ENCODE measurements at regions not wholly inside any gene's neighbourhood (a gene's known extent, or its start where the extent isn't known, plus 50 kb on each side); places are given as distances from the start of the nearest gene placed in this dataset.

DNA sequence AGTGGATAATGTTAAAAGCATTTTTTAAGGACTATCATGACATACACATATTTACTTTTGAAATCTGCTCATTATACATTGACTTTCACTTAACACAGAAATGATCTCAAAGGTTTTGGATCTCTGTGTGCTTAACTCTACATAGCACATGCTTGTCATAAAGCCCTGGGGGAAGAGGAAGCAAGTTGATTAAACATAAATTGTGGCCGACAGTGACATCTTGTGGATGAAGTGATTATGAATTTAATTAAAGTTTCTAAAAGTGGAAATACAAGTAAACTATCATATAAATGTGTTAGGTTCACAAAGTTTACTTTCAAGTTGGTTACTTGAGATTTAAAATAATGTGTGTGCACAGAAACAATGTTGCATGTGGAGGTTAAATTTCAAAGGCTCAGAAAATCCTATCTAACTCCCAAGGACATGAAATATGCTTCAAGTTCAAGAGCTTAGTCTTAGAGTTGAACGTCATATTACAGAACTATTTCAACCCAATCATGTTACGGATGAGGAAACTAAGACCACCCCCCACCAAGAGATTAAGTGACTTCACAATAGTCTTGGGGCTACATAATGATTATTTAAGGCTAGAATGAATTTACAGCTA, 1247.8 kb downstream of the GATA3 start:
- H3K27me3 ChIP-seq: no peaks in the 10 kb centered on the region
- DNase-seq: peak; percentile 33
- peak; percentile 38 for TF ChIP-seq CTCF (IDR thresholded peaks at IDR 0.05; ENCODE audit: low read depth, low read length)
- no peaks in the 10 kb centered on the region for H3K36me3 ChIP-seq
- H3K4me3 ChIP-seq (ENCODE audit: low read depth, low read length): no peak overlapping the region
- no peaks in the 10 kb centered on the region for H3K9me3 ChIP-seq
- peaks cover 13% of the 10 kb centered on the region; the same call in 1 of the 2 replicates for H3K4me1 ChIP-seq

GRCh38 chr10:9305018-9305655, 1250.6 kb downstream of the GATA3 start:
- no peaks in the 10 kb centered on the region for H3K9me3 ChIP-seq
- H3K4me3 ChIP-seq (ENCODE audit: low read depth, low read length): no peak overlapping the region
- H3K27me3 ChIP-seq: no peaks in the 10 kb centered on the region
- no peaks in the 10 kb centered on the region for H3K36me3 ChIP-seq
- H3K4me1 ChIP-seq: peaks cover 7% of the 10 kb centered on the region; the same call in 1 of the 2 replicates
- no peak for DNase-seq
- peak; percentile 49 for TF ChIP-seq CTCF (IDR thresholded peaks at IDR 0.05; ENCODE audit: low read depth, low read length)

DNA sequence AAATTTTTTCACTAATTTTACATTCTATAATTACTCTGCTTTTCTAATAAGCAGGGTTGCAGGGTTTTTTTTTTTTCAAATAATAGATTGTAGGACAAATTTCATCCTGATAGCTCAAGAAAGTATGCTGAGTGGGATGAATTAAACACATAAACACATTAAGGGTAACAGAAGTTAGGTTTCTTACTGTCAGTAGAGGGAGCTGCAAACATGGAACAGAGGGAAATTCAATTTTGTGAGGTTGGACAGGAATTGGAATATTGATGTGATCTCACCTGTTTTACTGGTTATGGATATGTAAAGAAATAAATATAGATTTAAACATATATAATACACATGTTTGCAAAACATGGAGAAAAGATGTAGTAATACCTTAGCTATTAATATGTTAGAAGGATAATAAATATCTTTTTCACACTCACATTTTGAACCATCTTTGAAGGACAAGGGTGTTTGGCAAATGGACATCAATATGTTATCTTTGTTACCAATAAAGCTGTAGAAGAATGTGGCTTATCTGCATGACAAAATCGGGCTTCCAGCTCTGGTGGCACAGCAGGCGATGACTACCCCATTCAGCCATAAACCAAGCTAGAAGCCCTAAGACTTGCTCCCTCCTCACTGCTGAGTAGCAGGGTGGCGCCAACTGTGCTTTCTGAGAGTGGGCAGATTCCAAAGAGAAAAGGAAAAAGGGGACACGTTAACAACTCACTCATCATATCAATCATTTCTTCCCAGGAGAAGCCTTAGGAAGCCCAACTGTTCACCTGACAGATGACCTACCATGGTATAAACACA, 1257.4 kb downstream of the GATA3 start:
- DNase-seq: no peak
- H3K4me3 ChIP-seq (ENCODE audit: low read depth, low read length): no peak overlapping the region
- no peaks in the 10 kb centered on the region for H3K4me1 ChIP-seq
- no peaks in the 10 kb centered on the region for H3K9me3 ChIP-seq
- H3K36me3 ChIP-seq: no peaks in the 10 kb centered on the region
- peak; percentile 39 for TF ChIP-seq CTCF (IDR thresholded peaks at IDR 0.05; ENCODE audit: low read depth, low read length)
- no peaks in the 10 kb centered on the region for H3K27me3 ChIP-seq

GRCh38 chr10:9315292-9315691, 1260.8 kb downstream of the GATA3 start:
- no peaks in the 10 kb centered on the region for H3K4me1 ChIP-seq
- no peak for TF ChIP-seq CTCF (IDR thresholded peaks at IDR 0.05; ENCODE audit: low read depth, low read length)

GRCh38 chr10:9331583-9332008, 1277.1 kb downstream of the GATA3 start:
- Histone ChIP-seq H3K27me3 (peaks cover 17% of the 10 kb centered on the region), H3K9me3 (no peaks in the 10 kb centered on the region), H3K36me3 (no peaks in the 10 kb centered on the region), H3K4me1 (no peaks in the 10 kb centered on the region), H3K4me3 (ENCODE audit: low read depth, low read length) (no peak overlapping the region)
- DNase-seq: no peak
- peak; percentile 68 for TF ChIP-seq CTCF (IDR thresholded peaks at IDR 0.05; ENCODE audit: low read depth, low read length)

More at GRCh38 chr10:9315292-9315691, 1260.8 kb downstream of the GATA3 start:
- Histone ChIP-seq H3K27me3 (no peaks in the 10 kb centered on the region), H3K9me3 (no peaks in the 10 kb centered on the region), H3K36me3 (no peaks in the 10 kb centered on the region), H3K4me3 (ENCODE audit: low read depth, low read length) (no peak overlapping the region)
- DNase-seq: no peak
